ENCODE measurements at regions not wholly inside any gene's neighbourhood (a gene's known extent, or its start where the extent isn't known, plus 50 kb on each side); places are given as distances from the start of the nearest gene placed in this dataset.
"Not testable (repeated sequence)": the region's sequence is repeated elsewhere in the genome, so short reads cannot be mapped to it uniquely, and the experiment has no call there.

DNA sequence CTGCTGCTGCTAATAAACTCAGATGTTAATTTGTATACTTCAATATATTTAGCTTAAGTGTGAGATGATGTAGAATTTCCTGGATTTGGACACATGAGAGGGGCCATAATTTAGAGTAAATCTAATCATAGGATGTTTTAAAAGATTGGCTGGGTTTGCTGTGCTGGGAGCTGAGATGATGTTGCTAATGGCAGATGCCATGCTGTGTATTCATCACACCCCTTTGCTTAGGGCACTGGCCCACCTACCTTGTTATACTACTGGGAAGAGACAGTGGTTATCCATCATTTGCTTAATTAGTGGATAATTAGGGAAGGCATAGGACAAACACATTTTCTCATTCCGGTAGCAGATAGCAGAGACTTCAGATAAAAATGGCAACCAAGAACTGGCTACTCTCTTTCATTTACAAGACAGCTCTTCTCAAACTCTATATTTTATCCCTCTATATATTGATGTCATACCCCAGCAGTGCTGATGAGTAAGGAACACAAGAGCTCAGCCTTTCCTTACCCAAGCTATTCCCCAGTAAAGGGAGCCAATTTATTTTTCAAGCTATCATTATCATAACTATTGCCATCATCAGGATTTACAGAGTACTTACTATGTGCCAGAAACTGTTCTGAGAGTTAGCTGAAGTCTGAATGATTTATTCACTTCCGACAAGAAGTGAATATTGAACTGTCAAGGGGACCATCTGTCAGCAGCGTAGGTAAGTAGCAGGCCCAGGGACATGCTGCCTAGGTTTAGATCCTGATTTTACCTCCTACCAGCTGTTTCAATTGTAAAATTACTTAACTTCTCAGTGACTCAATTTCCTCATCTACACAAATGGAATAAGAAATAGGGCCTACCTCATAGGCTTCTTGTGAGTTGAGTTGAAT is 204.6 kb upstream of the FLRT2 start:
- DNase-seq: no peak

DNA sequence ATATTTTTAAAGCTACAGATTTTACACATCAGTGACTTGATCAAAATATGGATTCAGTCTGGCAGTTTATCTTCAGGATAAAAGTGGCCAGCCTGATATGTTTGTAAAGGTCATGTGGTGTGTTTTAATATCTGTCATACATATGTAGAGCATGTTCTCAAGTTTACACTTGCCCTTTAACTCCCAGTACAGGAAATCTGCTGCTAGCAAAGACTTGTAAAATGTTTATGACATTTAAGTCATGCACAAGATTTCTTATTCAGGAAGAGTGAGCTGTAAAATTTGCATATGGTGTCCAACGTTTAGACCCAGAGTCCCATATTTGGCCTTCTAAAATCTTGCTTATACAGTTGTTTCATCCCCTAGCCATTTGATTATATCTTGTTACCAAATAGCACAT is 197.5 kb upstream of the FLRT2 start:
- DNase-seq: no peak

- no peak for DNase-seq
These were observed 196.6 kb upstream of the FLRT2 start for GRCh38 chr14:85333313-85333712.

- no peak for DNase-seq
These were observed 196.1 kb upstream of the FLRT2 start for GRCh38 chr14:85333841-85334240.

DNA sequence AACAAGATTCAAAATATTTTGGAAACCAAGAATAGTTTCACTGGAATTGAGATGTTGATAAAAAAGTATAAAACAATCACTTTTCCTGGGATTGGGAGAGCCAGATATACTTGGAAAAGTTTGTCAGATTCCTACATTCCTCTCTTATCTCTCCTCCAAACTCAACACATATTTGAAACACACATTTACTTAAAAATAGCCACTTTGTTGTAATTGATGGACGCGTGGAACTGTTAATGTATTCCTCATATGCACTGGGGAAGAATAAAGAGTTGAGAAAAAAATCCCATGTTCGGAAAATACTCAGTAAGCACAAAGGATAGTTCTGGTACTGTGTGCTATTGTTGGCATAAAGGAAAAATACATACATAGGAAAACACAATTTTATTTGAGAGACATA is 195.6 kb upstream of the FLRT2 start:
- no peak for DNase-seq

DNA sequence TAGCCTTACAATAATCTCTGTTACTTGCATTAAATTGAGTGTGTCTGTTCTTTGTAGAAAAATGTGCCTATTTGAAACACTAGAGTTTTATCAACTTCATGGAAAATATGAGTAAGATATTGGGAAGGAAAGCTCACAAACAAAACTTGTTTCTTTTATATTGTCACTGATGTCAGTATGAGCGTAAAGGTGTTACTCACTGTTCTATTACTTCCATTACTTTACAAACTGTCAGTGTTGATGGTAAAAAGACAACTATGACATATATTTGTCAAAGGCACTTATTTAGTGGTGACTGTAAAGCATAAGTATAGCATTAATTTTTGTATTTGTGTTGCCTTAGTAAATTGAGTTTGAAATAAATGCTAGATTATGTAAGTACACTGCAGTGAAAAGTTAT is 193.7 kb upstream of the FLRT2 start:
- no peak for DNase-seq

GRCh38 chr14:85336817-85337216 is 193.1 kb upstream of the FLRT2 start:
- DNase-seq: no peak

DNA sequence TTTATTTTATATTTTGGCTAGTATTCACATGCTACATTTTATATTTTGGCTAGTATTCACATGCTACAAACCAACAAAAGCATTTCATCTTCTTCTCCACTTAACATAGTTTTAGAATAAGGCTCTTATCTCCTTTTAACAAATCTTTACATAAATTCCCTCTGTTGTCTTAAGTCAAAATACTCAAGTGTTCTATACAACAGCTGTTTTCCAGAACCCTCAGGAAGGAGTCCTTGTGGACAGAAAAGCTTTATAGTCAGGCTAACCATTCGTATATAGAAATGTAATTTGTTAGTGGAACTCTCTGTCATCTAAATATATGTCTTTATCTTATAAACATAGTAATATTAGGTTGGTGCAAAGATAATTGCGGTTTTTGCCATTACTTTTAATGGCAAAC is 191.0 kb upstream of the FLRT2 start:
- DNase-seq: no peak

- no peak for DNase-seq
These were observed 186.9 kb upstream of the FLRT2 start for GRCh38 chr14:85342858-85343607.

DNA sequence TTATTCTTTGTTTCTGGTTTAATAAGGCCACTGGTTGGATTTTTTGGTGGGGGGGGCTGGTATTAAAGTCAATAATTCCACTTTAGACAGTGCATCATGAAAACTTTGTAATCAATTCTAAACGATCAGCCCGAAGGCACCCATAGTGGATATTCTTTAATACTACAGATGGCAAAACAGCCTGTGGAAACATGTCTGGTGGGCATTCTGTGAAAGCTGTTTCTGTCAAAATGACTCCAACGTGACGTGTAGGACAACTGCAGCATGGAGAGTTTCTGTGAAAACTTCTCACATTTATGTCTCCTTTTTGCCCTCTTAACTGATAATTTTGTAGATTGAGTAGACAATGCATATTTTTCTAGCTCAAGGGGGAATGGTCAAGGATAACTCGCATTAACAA is 185.8 kb upstream of the FLRT2 start:
- no peak for DNase-seq

- DNase-seq: no peak
These were observed 184.9 kb upstream of the FLRT2 start for GRCh38 chr14:85344847-85345570.

DNA sequence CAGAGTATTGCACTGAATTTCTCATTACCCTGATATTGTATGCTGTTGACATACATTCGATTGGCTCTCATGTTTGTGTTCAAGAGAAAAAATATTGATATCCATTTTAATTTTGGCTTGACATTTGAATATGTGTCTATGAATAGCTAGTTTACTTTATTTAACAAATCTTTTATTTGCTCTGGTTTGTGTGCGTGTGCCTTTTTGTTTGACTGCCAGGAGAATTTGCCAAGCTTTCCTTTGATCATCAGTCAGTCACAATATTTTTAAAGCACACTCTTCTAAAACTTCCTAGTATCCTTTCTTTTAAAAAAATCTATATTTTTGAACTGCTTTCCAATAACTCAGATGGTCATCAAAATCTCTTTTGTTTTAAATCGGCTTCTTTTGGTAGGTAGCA is 179.3 kb upstream of the FLRT2 start:
- no peak for DNase-seq

GRCh38 chr14:85352588-85352987 is 177.4 kb upstream of the FLRT2 start:
- not testable (repeated sequence) for DNase-seq

DNA sequence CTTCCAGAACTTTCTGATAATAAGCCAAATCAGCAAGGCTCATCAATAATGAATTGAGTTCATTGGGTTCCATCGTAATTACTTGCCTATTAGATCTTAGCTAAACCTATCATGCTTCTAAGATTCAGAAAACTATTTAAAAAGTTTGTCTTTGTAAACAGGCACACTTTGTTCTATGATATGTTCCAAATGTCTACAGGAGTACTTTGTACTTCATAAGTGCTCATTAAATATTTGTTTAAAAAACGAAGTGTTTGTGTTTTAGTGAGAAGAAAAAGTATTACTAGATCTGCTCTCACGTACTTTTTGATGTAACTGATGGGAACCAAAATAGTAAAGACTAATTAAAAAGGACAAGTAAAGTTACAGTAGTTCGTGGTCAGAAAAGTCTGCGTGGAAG is 172.8 kb upstream of the FLRT2 start:
- DNase-seq: no peak

GRCh38 chr14:85358136-85358785 is 171.7 kb upstream of the FLRT2 start:
- DNase-seq: no peak

- DNase-seq: no peak
These were observed 170.4 kb upstream of the FLRT2 start for GRCh38 chr14:85359505-85359904.

DNA sequence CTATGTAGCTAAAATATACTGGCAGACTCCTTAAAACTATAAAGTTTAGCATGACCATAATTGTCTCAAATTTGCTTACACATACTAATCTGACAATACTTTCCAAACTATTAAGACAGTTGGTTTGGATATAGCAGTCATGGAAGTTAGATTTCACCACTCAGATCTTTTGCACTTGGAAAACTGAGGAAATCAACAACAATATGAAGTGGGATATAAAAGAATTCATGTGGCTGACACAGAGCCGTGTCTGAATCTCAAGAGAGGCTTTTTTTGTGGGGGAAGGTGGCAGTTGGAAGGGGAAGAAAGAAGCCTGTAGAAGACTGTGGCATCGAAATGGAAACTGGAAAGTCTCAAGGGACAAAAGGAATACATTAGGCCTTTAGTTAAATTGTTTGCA is 166.6 kb upstream of the FLRT2 start:
- no peak for DNase-seq

DNA sequence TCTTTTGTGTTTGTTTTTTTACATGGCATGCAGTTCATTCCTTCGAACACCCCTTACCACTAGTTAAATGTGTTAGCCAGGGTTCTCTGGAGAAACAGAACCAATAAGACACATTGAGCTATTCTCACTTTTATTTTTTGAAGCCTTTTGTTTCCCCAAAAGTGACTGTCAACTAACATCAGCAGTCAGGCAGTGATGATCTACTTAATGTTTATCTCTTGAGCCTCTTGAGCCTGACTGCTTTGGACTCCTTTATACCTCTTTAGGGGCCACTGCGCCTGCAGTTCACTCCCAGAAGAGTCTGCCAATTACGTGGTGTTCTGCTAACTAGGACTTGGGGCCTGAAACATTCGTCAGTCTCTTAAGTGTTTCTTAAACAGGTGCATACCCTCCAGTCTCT is 163.7 kb upstream of the FLRT2 start:
- no peak for DNase-seq

- DNase-seq: no peak
These were observed 149.1 kb upstream of the FLRT2 start for GRCh38 chr14:85380881-85381280.

DNA sequence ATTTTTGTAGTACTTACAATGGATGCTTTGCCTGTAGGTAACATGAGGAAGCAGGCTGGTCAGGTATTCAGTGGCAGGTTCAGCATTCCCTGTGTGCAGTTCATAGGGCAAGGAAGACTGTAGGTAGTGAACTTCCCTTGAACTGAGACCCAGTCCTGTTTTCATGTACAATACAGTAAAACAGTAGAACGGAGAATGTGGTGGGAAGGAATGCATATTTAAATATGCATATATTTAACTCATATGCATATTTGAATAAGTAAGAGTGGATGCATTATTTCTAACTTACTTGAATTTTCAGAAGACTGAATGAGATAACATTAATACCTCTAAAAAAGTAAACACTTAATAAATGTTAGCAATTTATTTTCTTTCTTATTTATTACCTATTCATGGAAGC is 147.6 kb upstream of the FLRT2 start:
- DNase-seq: no peak

DNA sequence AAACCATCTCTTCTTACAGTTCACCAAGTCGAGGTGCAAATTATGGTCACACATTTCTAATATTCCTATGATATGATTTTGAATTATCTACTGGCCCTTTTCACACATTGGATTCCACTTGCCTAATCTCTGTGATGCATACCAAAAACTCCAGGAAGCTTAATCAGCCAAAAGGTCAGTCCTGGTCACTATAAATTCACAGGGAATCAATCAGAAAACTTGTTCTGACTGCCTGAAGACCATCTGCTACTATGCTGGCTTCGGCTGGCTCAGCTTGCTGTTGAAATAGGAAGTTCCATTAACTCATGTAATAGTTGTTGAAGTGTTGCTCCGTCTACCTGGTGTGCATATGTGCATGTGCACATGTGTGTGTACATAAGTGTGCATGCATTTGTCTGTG is 142.8 kb upstream of the FLRT2 start:
- no peak for DNase-seq

DNA sequence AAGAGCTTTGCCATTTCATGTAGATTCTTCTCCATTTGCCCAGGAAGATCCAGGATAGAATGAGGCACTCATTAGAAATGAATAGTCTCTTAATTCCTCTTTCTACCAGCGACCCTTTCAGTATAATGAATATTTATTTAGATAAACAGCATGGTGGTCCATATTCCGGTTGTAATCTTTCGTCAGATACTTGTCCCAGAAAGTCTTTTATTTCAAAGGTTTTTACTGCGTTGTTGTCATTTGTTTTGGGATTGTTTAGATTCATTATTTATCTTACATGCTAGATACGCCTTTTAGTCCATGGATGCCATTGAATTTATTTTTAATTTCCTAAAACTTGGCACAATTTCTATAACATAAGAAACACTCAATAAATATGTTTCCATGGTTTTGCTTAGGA is 139.7 kb upstream of the FLRT2 start:
- no peak for DNase-seq

DNA sequence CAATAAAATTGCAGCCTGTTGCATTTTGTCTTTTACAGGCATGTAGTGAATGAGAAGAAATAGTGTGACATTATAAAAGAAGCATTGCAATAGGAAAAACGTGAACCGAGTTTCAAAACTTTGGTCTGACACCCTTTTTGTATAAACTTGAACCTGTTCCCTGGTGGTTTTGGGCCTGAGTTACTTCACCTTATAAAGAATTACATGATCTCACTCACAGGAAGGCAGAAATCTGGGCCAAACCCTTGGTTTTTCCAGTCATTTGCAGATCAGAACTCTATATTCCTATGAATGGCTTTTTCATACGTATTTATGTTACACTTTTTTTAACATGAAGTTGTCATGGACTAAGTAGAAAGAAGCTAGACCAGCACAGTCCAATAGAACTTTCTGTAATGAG is 138.5 kb upstream of the FLRT2 start:
- no peak for DNase-seq
